K562 (cell line): ENCODE measurements at regions not wholly inside any gene's neighbourhood (a gene's known extent, or its start where the extent isn't known, plus 50 kb on each side); places are given as distances from the start of the nearest gene placed in this dataset.

ENCODE experiments used
- ATAC-seq: fragments of 200-7000 bp; cut with Tn5 transposase; 3 replicates; pipeline ENCODE4 v1.9.1; 2020; ENCODE audit warnings: moderate library complexity
- BruUV-seq: library from RNA; stranded (reverse); fragments of 400-500 nt; replicated peaks from 2 replicates; lab custom pipeline; 2021; lab: Mats Ljungman, UMichigan
- CTCF ChIA-PET: fragments of 300-600 bp; formaldehyde crosslinking; extraction: SDS; loops from one replicate; lab custom pipeline; 2021; ENCODE audit warnings: low intra/inter-chr PET ratio; lab: Yijun Ruan, JAX
- POLR2A ChIA-PET: fragments of 300-600, 350-650 bp; sonication (Branson Sonifier 250); formaldehyde crosslinking; extraction: SDS; loops from one replicate; lab custom pipeline; 2021; ENCODE audit warnings: antibody characterized with exemption, inconsistent platforms; lab: Yijun Ruan, JAX
- DNase-seq, 4 experiments: peaks; one replicate each; pipeline versions ENCODE4 v3.0.0 to v3.0.0-alpha.2; 2011 to 2018; ENCODE audit warnings: low spot score in 3 of 4, mixed read lengths in 3 of 4; ENCODE audit errors: extremely low read depth in 1 of 4
- FAIRE-seq: peaks from 2 replicates; lab custom pipeline; 2011; peaks lifted over from hg19 to GRCh38; lab: Jason Lieb, UNC
- H2AFZ ChIP-seq: 2 replicates; pipeline ENCODE4 v1.6.0; 2011; ENCODE audit warnings: low read depth, low read length, control low read depth, inconsistent platforms
- H3K27ac ChIP-seq: fragments of 200-600 bp; 3 replicates; pipeline ENCODE4 v1.8.0; 2011; ENCODE audit warnings: low read depth, mild to moderate bottlenecking, control low read depth, inconsistent platforms, low read length, moderate library complexity, mixed read lengths; ENCODE audit errors: extremely low read depth
- H3K27me3 ChIP-seq, 2 experiments: fragments of 300-600 bp in 1 of 2; 2 replicates in 1 of 2; 3 replicates in 1 of 2; pipeline versions ENCODE4 v1.6.0 to v1.8.0; 2011; ENCODE audit warnings: inconsistent platforms in 2 of 2, low read length in 2 of 2, mild to moderate bottlenecking in 1 of 2, mixed read lengths in 1 of 2, moderate library complexity in 1 of 2; ENCODE audit not compliant: control insufficient read depth in 2 of 2, insufficient read depth in 2 of 2
- H3K36me3 ChIP-seq: fragments of 300-600 bp; 3 replicates; pipeline ENCODE4 v1.8.0; 2011; ENCODE audit warnings: mild to moderate bottlenecking, low read length, inconsistent platforms; ENCODE audit not compliant: control insufficient read depth, insufficient read depth
- H3K4me1 ChIP-seq, 2 experiments: fragments of 200-600 bp in 1 of 2; replicated peaks in 1 of 2; 2 replicates in 1 of 2; 3 replicates in 1 of 2; pipeline versions ENCODE4 v1.5.1 to v1.8.0; 2011; ENCODE audit warnings: inconsistent platforms in 2 of 2, low read length in 2 of 2, mild to moderate bottlenecking in 1 of 2, mixed read lengths in 1 of 2, moderate library complexity in 1 of 2; ENCODE audit not compliant: control insufficient read depth in 2 of 2, insufficient read depth in 2 of 2
- H3K4me2 ChIP-seq: 2 replicates; pipeline ENCODE4 v1.6.1; 2011; ENCODE audit warnings: low read length, control low read depth, inconsistent platforms, mixed read lengths; ENCODE audit not compliant: insufficient read depth
- H3K4me3 ChIP-seq: fragments of 200-600 bp; sonication (generic), shearing (Covaris generic); 2 replicates; pipeline ENCODE4 v1.5.1; 2016; ENCODE audit warnings: control low read depth, inconsistent platforms
- H3K79me2 ChIP-seq: fragments of 200-600 bp; 3 replicates; pipeline ENCODE4 v1.8.0; 2011; ENCODE audit warnings: low read length, inconsistent platforms; ENCODE audit not compliant: control insufficient read depth, insufficient read depth
- H3K9ac ChIP-seq, 2 experiments: 2 replicates each; pipeline versions ENCODE4 v1.6.0 to v1.6.1; 2011; ENCODE audit warnings: low read depth in 2 of 2, low read length in 2 of 2, control low read depth in 1 of 2, inconsistent platforms in 1 of 2, mild to moderate bottlenecking in 1 of 2, mixed read lengths in 1 of 2; ENCODE audit not compliant: insufficient read depth in 1 of 2
- H3K9me1 ChIP-seq: one replicate; pipeline ENCODE4 v1.6.0; 2011; ENCODE audit warnings: inconsistent platforms, mild to moderate bottlenecking, low read length, moderate library complexity; ENCODE audit not compliant: control insufficient read depth, insufficient read depth
- H3K9me3 ChIP-seq: replicated peaks from 2 replicates; pipeline ENCODE4 v1.5.1; 2011; ENCODE audit warnings: low read depth, low read length, inconsistent platforms; ENCODE audit not compliant: control insufficient read depth, insufficient read depth
- H4K20me1 ChIP-seq: replicated peaks from 2 replicates; pipeline ENCODE4 v1.6.1; 2011; ENCODE audit warnings: low read length, inconsistent platforms, mixed read lengths; ENCODE audit not compliant: control insufficient read depth, insufficient read depth
- CHCHD3 ChIP-seq: fragments of 250-450 bp; sonication (Bioruptor Pico); IDR thresholded peaks from 2 replicates; pipeline ENCODE4 v2.1.2; 2022; ENCODE audit warnings: mild to moderate bottlenecking
- DNMT1 ChIP-seq: fragments of 450-650 bp; IDR thresholded peaks from 2 replicates; pipeline ENCODE4 v1.6.1; 2016; ENCODE audit warnings: antibody characterized with exemption, mild to moderate bottlenecking
- MTA3 ChIP-seq: fragments of 450-650 bp; formaldehyde crosslinking; IDR thresholded peaks from 2 replicates; pipeline ENCODE4 v1.6.1; 2017; ENCODE audit warnings: mild to moderate bottlenecking, borderline replicate concordance
- NEUROD1 ChIP-seq: fragments of 150-350 bp; IDR thresholded peaks from 2 replicates; pipeline ENCODE4 v1.6.1; 2014; ENCODE audit warnings: borderline replicate concordance, low read length, low read depth; ENCODE audit not compliant: partially characterized antibody
- NFE2L1 ChIP-seq: fragments of 450-650 bp; IDR thresholded peaks from 2 replicates; pipeline ENCODE4 v1.6.1; 2016; ENCODE audit warnings: missing genetic modification characterization, low read depth, mild to moderate bottlenecking, missing compliant biosample characterization, moderate library complexity, borderline replicate concordance
- OTX1 ChIP-seq: fragments of 450-650 bp; formaldehyde crosslinking; IDR thresholded peaks from 2 replicates; pipeline ENCODE4 v1.4.0; 2022; ENCODE audit warnings: mild to moderate bottlenecking
- PRPF4 ChIP-seq: fragments of 200-400 bp; formaldehyde crosslinking; IDR thresholded peaks from one replicate; pipeline ENCODE4 v1.6.1; 2017; ENCODE audit warnings: low read length, low read depth, mild to moderate bottlenecking; ENCODE audit not compliant: insufficient read depth, poor library complexity, severe bottlenecking
- SOX6 ChIP-seq: fragments of 450-650 bp; IDR thresholded peaks from 2 replicates; pipeline ENCODE4 v1.6.1; 2014; ENCODE audit warnings: mild to moderate bottlenecking
- ZBTB8A ChIP-seq: fragments of 450-650 bp; IDR thresholded peaks from 2 replicates; pipeline ENCODE4 v1.6.1; 2018; ENCODE audit warnings: mild to moderate bottlenecking, moderate library complexity; ENCODE audit not compliant: partially characterized antibody
- ZNF133 ChIP-seq: fragments of 250-450 bp; sonication (Bioruptor Pico); IDR thresholded peaks from 2 replicates; pipeline ENCODE4 v1.4.0; 2020; ENCODE audit warnings: mild to moderate bottlenecking
- ZNF146 ChIP-seq: IDR thresholded peaks from one replicate; pipeline ENCODE4 v1.6.1; 2018; ENCODE audit warnings: missing compliant biosample characterization; ENCODE audit not compliant: unreplicated experiment
- WGBS: fragments of 100-300 bp; shearing (Covaris generic); methylation state at CpG from one replicate; pipeline ENCODE4 v1.1.6; 2016; ENCODE audit warnings: low coverage, mixed read lengths; ENCODE audit not compliant: insufficient coverage; ENCODE audit errors: missing lambda C conversion rate; 5-methylcytosine and 5-hydroxymethylcytosine counted together
- in situ Hi-C: fragments of 300-500 bp; cut with MboI; formaldehyde crosslinking; loops from 4 replicates; pipeline ENCODE4 v1.15.0; 2018; ENCODE audit warnings: inconsistent platforms, mixed read lengths
- intact Hi-C: fragments of 100-400 bp; cut with micrococcal nuclease; formaldehyde crosslinking; loops from 2 replicates; pipeline ENCODE4 v1.14.2; 2022
- TF ChIP-seq, protein P1 (sequence below): fragments of 250-450 bp; sonication (Bioruptor Pico); IDR thresholded peaks from 2 replicates; pipeline ENCODE4 v1.4.0; 2020; ENCODE audit warnings: mild to moderate bottlenecking
- TF ChIP-seq, protein P2 (sequence below): sonication (generic); formaldehyde crosslinking; IDR thresholded peaks from 2 replicates; pipeline ENCODE4 v1.8.0; 2023; ENCODE audit warnings: mild to moderate bottlenecking, missing genetic modification reagents
- TF ChIP-seq, protein P3 (sequence below): fragments of 450-650 bp; formaldehyde crosslinking; IDR thresholded peaks from 2 replicates; pipeline ENCODE4 v1.4.0; 2020; ENCODE audit warnings: mild to moderate bottlenecking

DNA sequence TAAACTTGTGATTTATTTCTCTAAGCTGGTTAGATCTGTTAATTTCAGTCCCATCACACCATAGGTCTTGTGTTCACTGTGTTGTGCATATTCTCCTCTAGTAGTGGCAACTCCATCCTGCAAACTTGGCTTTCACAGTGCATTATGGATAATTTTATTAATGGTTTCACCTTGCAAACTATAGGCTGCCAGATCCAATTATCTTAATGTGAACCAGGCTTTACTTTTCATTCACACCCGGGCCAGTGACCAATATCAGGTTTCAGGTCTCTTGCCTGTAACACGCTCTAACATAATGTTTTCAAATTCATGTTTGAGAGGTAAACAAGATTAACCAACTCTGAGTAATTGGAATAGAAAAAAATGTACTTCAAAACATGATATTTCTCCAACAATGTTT is 1293.0 kb downstream of the REEP3 start:
- H4K20me1 ChIP-seq, result no peaks in the 10 kb centered on the region
- no peaks in the 10 kb centered on the region for H3K27me3 ChIP-seq
- H3K4me1 ChIP-seq, result no peaks in the 10 kb centered on the region
- no peak for FAIRE-seq
- intact Hi-C loops, result no loop called here
- no peak overlapping the region for H3K9ac ChIP-seq
- DNase-seq, result no peak
- no peak overlapping the region for H3K4me3 ChIP-seq
- ChIA-PET POLR2A (no interaction called here), CTCF (no interaction called here)
- in situ Hi-C loops, result no loop called here
- no peak overlapping the region for H3K4me2 ChIP-seq
- BruUV-seq, result no TSS peak
- H3K79me2 ChIP-seq, result no peaks in the 10 kb centered on the region
- no peak for ATAC-seq
- no peak overlapping the region for H3K27ac ChIP-seq
- no peaks in the 10 kb centered on the region for H3K9me3 ChIP-seq
- WGBS, result 7% methylated on average over 2 of the region's 2 CpGs
- no peaks in the 10 kb centered on the region for H3K36me3 ChIP-seq
- H3K9me1 ChIP-seq, result no peaks in the 10 kb centered on the region
- H2AFZ ChIP-seq, result no peak overlapping the region
- TF ChIP-seq MTA3 (no peak), ZNF146 (CRISPR knock-in tag) (no peak), NEUROD1 (no peak), ZNF133 (CRISPR knock-in tag) (no peak), ZBTB8A (no peak), NFE2L1 (tag) (no peak), PRPF4 (no peak), CHCHD3 (no peak), DNMT1 (no peak), SOX6 (no peak), OTX1 (CRISPR knock-in tag) (no peak)
- TF ChIP-seq, protein P1, sequence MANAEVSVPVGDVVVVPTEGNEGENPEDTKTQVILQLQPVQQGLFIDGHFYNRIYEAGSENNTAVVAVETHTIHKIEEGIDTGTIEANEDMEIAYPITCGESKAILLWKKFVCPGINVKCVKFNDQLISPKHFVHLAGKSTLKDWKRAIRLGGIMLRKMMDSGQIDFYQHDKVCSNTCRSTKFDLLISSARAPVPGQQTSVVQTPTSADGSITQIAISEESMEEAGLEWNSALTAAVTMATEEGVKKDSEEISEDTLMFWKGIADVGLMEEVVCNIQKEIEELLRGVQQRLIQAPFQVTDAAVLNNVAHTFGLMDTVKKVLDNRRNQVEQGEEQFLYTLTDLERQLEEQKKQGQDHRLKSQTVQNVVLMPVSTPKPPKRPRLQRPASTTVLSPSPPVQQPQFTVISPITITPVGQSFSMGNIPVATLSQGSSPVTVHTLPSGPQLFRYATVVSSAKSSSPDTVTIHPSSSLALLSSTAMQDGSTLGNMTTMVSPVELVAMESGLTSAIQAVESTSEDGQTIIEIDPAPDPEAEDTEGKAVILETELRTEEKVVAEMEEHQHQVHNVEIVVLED, result no peak
- TF ChIP-seq, protein P2, sequence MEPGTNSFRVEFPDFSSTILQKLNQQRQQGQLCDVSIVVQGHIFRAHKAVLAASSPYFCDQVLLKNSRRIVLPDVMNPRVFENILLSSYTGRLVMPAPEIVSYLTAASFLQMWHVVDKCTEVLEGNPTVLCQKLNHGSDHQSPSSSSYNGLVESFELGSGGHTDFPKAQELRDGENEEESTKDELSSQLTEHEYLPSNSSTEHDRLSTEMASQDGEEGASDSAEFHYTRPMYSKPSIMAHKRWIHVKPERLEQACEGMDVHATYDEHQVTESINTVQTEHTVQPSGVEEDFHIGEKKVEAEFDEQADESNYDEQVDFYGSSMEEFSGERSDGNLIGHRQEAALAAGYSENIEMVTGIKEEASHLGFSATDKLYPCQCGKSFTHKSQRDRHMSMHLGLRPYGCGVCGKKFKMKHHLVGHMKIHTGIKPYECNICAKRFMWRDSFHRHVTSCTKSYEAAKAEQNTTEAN (CRISPR knock-in tag), result no peak
- TF ChIP-seq, protein P3, sequence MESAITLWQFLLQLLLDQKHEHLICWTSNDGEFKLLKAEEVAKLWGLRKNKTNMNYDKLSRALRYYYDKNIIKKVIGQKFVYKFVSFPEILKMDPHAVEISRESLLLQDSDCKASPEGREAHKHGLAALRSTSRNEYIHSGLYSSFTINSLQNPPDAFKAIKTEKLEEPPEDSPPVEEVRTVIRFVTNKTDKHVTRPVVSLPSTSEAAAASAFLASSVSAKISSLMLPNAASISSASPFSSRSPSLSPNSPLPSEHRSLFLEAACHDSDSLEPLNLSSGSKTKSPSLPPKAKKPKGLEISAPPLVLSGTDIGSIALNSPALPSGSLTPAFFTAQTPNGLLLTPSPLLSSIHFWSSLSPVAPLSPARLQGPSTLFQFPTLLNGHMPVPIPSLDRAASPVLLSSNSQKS (CRISPR knock-in tag), result no peak
